ENCODE measurements at regions not wholly inside any gene's neighbourhood (a gene's known extent, or its start where the extent isn't known, plus 50 kb on each side); places are given as distances from the start of the nearest gene placed in this dataset.

DNA sequence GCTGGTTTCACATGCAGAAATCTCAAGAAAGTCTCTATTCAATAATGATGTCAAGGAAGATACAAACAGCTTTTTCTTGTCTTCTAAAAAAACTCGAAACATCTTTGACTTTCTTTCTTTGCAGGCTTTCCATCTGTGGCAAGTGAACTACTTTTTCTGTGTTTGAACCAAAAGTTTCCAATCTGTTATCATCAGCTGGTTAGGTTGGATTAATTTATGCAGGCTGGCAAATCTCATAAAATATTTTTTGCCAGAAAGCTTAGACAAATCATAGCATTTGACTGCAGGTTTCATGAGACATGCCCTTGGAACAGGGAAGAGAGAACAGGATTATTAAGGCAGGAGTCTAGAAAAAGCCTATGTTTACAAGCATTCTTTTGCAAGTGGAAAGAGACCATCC is 86.1 kb upstream of the ARHGAP42 start:
- no peak for TF ChIP-seq POLR2A (IDR thresholded peaks at IDR 0.05)
- TF ChIP-seq, protein P1, sequence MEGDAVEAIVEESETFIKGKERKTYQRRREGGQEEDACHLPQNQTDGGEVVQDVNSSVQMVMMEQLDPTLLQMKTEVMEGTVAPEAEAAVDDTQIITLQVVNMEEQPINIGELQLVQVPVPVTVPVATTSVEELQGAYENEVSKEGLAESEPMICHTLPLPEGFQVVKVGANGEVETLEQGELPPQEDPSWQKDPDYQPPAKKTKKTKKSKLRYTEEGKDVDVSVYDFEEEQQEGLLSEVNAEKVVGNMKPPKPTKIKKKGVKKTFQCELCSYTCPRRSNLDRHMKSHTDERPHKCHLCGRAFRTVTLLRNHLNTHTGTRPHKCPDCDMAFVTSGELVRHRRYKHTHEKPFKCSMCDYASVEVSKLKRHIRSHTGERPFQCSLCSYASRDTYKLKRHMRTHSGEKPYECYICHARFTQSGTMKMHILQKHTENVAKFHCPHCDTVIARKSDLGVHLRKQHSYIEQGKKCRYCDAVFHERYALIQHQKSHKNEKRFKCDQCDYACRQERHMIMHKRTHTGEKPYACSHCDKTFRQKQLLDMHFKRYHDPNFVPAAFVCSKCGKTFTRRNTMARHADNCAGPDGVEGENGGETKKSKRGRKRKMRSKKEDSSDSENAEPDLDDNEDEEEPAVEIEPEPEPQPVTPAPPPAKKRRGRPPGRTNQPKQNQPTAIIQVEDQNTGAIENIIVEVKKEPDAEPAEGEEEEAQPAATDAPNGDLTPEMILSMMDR (IDR thresholded peaks at IDR 0.05), result no peak

All from esophagus squamous epithelium (tissue), 4 donors.